Inflammatory macrophage (primary cell): ENCODE measurements at regions not wholly inside any gene's neighbourhood (a gene's known extent, or its start where the extent isn't known, plus 50 kb on each side); places are given as distances from the start of the nearest gene placed in this dataset.

Experiments used
- DNase-seq, 2 donors: peaks; one replicate each; pipeline ENCODE4 v3.0.0-alpha.2; 2020 to 2022

DNA sequence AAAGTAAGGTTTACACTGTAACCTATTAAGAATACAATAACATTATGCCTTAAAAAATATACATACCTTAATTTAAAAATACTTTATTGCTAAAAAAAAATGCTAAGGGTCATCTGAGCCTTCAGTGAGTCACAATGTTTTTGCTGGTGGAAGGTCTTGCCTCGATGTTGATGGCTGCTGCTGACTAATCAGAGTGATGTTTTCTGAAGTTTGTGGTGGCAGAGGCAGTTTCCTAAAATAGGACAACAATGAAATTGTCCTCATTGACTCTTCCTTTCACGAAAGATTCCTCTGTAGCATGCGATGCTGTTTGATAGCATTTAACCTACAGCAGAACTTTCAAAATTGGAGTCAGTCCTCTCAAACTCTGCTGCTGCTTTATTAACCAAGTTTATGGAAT is 97.6 kb downstream of the FAT3 start:
- DNase-seq: no peak

- DNase-seq: no peak
Measured at GRCh38 chr11:92324890-92325289, 100.3 kb downstream of the FAT3 start.

DNA sequence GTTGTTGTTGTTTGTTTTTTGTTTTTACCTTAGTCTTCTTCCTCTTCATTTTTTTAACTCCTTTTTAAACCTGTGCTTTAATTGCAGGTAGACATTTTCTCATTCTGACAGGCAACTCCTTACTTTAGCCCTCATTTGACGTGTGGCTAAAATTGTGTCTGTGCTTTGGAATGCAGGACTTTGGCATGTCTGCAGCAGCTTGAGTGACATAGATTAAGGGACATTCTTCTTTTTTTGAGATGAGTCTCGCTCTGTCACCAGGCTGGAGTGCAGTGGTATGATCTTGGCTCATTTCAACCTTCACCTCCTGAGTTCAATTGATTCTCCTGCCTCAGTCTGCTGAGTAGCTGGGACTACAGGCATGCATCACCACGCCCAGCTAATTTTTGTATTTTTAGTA is 100.8 kb downstream of the FAT3 start:
- DNase-seq: no peak

GRCh38 chr11:92329137-92329536 is 104.5 kb downstream of the FAT3 start:
- no peak for DNase-seq

DNA sequence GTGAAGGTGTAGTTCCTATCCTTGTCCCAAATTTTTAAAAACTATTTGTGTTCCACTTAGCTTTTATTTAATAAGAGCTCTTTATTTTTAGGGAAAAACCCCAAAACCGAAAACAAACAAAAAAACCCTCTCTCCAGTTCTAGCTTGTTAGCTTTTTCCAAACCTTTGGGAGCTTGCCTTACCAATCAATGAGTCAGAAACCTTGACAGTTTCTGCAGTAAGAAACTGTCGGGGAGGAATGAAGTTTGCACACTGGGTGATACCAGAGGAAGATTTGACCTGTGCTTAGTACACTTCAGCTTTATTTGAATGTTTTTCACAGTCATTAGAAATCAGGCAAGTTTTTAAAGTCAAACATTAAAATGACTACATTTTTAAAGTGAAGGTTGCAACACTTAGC is 105.0 kb downstream of the FAT3 start:
- DNase-seq: no peak

GRCh38 chr11:92330114-92330513 is 105.5 kb downstream of the FAT3 start:
- DNase-seq: no peak

DNA sequence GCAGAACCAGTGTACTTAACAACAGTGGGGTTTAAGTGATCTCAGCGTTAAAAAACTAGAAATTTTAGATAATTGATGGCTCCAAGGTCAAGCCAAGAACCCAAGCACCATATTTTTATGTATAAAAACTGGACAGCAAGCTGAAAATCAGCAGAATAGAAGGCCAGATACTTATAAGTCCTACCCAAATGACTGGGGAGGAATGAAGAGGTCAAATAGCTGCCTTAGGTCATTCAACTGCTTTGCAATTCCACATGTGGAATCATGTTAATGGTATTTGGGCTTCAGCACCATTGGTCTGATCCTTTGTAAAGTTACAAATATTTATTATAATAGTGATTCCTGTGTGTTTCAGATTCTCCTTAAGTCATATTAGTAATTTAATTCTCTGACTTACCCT is 108.4 kb downstream of the FAT3 start:
- no peak for DNase-seq

DNA sequence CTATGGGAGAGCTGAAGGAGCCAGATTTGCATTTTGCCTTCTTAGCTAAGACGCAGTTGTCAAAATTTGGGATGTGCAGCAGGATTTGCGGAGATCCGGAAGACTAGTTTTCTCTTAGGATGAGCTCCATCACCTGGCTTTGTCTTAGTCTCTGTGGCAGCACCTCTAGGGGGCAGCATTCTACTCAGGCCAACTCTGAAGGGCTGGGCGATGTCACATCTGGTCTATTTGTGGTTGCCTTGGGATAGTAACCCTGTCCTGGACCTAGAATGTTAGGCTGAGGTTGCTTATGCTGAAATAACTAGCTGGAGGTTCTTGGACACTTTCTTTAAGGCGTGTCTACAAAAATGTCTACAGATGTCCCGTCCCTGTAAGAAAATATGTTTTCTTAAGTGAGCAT is 116.2 kb downstream of the FAT3 start:
- DNase-seq: no peak

DNA sequence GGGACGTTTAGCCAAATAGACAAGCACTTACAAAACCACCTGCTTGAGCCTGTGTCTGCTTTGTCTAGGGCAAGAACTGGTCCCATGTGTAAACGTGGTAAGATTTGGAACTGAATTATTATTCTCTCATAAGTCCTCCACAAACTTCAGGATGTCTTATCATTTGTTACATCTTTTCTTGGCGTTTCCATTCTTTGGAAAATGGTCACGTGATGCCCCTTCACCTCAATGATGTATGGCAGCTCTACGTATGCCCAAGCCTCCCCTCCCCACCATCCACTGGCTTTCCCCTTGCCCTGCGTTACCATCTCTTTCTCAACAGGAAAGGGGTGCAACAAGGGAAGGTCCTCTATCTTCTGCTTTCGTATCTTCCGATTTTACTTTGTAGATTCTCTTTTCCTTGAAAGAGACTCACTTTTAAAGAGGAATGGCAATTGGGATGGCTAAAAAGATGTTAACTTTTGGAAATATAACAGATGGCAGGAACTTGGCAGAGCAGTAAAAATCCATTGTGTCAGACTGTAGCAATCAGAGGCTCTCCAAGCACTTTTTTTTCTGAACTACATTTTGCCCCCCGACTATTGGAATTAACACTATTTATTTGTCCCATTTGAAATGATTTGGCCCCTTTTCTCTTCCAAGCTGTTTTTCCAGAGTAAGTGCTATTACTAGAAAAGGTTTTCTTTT is 117.6 kb downstream of the FAT3 start:
- no peak for DNase-seq

DNA sequence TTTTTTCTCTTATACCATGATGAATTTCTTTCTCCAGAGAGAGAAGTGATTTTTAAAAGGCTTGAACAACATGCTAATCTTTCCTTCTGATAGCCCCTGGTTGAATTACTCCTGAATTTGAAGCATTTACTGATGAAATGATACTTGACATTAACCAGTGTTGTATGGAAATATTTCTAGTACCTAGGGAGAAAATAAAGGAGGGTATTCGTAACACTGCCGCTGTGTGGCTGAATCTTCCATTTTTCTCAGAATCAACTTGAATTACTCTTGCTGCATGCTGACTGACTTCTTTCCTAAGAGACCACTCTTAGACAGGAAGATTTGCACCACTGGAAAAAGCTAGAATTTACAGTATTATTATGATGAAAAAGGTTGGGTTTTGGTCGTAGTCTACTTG is 118.3 kb downstream of the FAT3 start:
- DNase-seq: no peak

DNA sequence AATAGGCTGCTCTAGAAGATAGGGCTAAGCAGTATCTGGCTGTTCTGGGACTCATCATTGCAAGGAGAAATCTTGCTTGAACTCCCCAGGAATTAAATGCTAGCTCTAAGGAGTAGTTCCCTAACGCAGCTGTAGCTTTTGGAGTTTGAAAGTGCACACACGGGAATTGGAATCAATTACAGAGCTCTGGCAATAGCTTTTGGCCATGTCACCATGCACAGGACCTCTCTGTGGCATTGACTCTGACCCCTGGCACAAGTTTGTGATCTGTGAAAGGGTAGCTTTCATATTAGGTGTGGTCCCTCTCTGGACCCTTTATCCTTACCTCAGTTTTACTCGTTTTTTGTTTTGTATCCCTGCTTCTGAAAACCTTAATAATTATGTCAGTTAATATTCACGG is 121.6 kb downstream of the FAT3 start:
- DNase-seq: no peak

GRCh38 chr11:92347454-92347853 is 122.8 kb downstream of the FAT3 start:
- DNase-seq: no peak

- DNase-seq: no peak
Measured at GRCh38 chr11:92349486-92350156, 125.0 kb downstream of the FAT3 start.

- no peak for DNase-seq
Measured at GRCh38 chr11:92357344-92357743, 132.7 kb downstream of the FAT3 start.

DNA sequence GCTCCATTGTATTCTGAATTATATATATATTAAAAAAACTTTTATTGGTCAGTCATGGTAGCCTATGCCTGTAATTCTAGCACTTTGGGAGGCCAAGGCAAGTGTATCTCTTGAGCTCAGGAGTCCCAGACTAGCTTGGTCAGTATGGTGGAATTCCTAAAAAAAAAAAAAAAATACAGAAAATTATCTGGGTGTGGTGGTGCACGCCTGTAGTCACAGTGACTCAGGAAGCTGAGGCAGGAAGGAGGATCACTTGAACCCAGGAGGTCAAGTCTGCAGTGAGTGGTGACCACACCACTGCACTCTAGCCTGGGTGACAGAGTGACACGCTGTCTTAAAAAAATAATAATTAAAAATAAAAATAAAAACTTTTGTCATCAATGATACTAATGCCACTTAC is 133.2 kb downstream of the FAT3 start:
- DNase-seq: no peak

DNA sequence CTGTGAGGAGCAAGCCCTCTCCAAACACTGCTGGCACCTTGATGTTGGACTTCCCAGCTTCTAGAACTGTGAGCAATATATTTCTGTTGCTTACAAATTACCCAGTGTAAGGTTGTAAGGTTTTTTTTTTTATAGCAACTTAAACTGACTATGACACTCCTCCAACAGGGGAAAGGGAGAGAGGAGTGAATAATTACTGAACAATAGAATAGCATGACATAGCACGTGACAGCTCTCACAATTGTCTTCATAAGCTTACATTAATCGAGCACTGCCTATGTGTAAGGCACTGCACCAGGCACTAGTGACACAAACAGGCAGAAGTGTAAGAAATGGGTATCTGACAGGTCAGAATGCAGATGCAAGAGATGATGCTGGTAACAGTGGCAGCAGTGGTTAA is 136.9 kb downstream of the FAT3 start:
- DNase-seq: no peak

GRCh38 chr11:92362989-92363388 is 138.4 kb downstream of the FAT3 start:
- DNase-seq: no peak

GRCh38 chr11:92364177-92364576 is 139.6 kb downstream of the FAT3 start:
- no peak for DNase-seq

DNA sequence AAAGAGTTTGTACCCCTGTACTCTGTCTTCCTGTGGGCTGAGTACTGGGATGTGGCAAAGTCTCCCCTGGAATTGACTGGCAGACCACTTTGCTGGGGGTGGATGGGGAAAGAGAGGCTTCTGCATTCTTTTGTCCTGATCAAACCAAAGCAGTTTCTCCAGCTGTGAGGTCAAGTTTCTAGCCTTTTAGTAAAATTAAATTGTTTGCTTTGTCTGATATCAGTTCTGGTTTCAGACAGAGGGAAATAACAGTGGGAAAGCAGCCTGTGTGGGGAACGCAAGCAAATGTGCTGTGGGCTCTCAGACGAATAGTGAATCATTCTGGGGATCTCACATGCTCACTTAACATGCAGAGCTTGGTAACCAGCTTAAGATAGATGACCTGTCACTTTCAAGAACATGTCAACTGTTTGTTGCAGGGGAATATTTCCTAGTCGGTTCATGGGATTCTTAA is 151.6 kb downstream of the FAT3 start:
- DNase-seq: no peak

- no peak for DNase-seq
Measured at GRCh38 chr11:92376680-92377079, 152.1 kb downstream of the FAT3 start.

DNA sequence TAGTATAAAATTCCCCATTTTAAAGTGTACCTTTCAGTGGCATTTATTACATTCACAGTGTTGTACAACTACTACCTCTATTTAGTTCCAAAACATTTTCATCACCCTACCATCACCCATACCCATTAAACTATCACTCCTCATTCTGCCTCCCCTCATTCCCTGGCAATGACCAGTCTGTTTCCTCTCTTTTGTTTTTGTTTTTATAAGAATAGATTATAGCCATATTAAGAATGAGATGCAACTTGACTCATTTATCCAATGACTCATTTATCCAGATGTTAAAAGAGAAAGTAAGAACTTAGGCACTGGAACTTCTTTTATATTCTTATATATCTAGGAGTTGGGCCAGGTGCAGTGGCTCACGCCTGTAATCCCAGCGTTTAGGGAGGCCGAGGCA is 156.3 kb downstream of the FAT3 start:
- DNase-seq: no peak

DNA sequence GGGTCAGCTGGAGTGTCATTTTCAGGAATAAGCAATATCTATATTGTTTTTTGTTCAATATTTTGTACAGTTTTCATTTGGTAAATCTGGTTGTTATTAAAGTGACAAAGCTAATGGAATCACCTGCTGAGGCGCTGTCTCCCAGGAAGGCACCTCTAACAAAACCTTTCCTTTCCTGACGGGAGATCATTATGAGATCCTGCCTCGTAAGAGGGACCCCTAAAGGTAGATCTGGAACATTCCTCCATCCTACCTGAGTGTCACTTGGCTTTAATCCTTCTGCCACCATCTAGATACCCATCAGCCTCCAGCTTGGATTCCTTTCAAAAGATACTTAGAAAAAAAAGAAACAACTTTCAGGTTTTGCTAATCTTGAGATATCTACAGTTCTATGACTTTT is 157.7 kb downstream of the FAT3 start:
- DNase-seq: no peak

DNA sequence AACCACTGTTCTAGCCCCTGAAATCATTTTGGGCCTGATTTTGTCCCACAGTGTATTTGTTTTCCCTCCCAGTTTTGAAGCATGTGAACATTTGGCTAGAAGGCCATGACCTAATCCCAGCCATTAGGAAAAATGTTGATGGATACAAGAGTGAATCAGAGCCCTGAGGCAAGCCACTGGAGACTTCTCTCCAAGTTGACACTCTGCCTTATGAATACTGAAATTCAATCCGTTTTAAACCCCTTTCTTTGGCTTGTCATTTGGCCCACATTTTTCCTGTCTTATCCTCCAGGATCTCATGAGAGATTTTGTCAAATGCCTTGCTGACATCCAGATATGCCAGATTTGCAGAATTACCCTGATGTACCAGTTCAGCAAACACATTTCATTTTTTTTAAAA is 158.8 kb downstream of the FAT3 start:
- DNase-seq: no peak

DNA sequence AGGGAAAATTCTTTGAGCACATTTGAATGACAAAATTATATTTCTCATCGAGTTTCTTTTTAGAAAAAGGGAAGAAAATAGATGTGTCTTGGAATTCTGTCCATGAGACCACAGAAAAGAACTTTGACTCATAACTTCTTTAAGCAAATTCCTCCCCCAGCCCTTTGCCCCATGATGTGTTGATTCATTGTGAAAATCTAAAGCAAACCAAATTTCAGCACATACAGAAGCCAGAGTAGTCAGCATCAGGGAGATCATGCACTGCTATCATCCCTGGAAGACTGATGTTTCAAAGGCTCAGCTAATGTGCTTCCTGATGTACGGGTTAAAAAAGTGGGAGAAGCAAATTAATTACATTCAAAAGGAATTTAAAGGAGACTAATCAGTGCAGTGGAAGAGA is 159.7 kb downstream of the FAT3 start:
- no peak for DNase-seq

- no peak for DNase-seq
Measured at GRCh38 chr11:92384802-92385201, 160.2 kb downstream of the FAT3 start.
